ENCODE measurements at regions not wholly inside any gene's neighbourhood (a gene's known extent, or its start where the extent isn't known, plus 50 kb on each side); places are given as distances from the start of the nearest gene placed in this dataset.
A peak's percentile ranks its signal among the peaks of the same experiment; 100 is the strongest.
"Not testable (repeated sequence)": the region's sequence is repeated elsewhere in the genome, so short reads cannot be mapped to it uniquely, and the experiment has no call there.

GRCh38 chr2:106267997-106268396 lies 73.9 kb upstream of the UXS1 start:
- no peak for DNase-seq (ENCODE audit: low spot score)
- in situ Hi-C loops (cut with MboI; ENCODE audit: low pct_unique_long_range_greater_than_20kb, low sequenced_read_pairs, unreplicated experiment) = no loop called here
- no peak for TF ChIP-seq CTCF (IDR thresholded peaks at IDR 0.05; ENCODE audit: extremely low read depth, insufficient read depth, missing control alignments)

GRCh38 chr2:106261871-106262321 lies 67.8 kb upstream of the UXS1 start:
- DNase-seq (ENCODE audit: low spot score) = no peak
- no peak for TF ChIP-seq CTCF (IDR thresholded peaks at IDR 0.05; ENCODE audit: extremely low read depth, insufficient read depth, missing control alignments)
- in situ Hi-C loops (cut with MboI; ENCODE audit: low pct_unique_long_range_greater_than_20kb, low sequenced_read_pairs, unreplicated experiment) = no loop called here

- DNase-seq (ENCODE audit: low spot score); in situ Hi-C loops (cut with MboI; ENCODE audit: low pct_unique_long_range_greater_than_20kb, low sequenced_read_pairs, unreplicated experiment): not testable (repeated sequence)
Measured at GRCh38 chr2:106258859-106259258, 64.8 kb upstream of the UXS1 start.

GRCh38 chr2:106257830-106258229 lies 63.7 kb upstream of the UXS1 start:
- in situ Hi-C loops (cut with MboI; ENCODE audit: low pct_unique_long_range_greater_than_20kb, low sequenced_read_pairs, unreplicated experiment) = no loop called here
- TF ChIP-seq CTCF (IDR thresholded peaks at IDR 0.05; ENCODE audit: extremely low read depth, insufficient read depth, missing control alignments) = no peak
- DNase-seq (ENCODE audit: low spot score) = no peak

GRCh38 chr2:106257135-106257534 lies 63.0 kb upstream of the UXS1 start:
- DNase-seq (ENCODE audit: low spot score) = no peak
- TF ChIP-seq CTCF (IDR thresholded peaks at IDR 0.05; ENCODE audit: extremely low read depth, insufficient read depth, missing control alignments) = no peak
- in situ Hi-C loops (cut with MboI; ENCODE audit: low pct_unique_long_range_greater_than_20kb, low sequenced_read_pairs, unreplicated experiment) = no loop called here

- DNase-seq (ENCODE audit: low spot score); in situ Hi-C loops (cut with MboI; ENCODE audit: low pct_unique_long_range_greater_than_20kb, low sequenced_read_pairs, unreplicated experiment): not testable (repeated sequence)
Measured at GRCh38 chr2:106249157-106249828, 55.2 kb upstream of the UXS1 start.

GRCh38 chr2:106248548-106249151 lies 54.5 kb upstream of the UXS1 start:
- TF ChIP-seq CTCF (IDR thresholded peaks at IDR 0.05; ENCODE audit: extremely low read depth, insufficient read depth, missing control alignments) = peak; percentile 39

More at GRCh38 chr2:106248548-106249151, 54.5 kb upstream of the UXS1 start:
- in situ Hi-C loops (cut with MboI; ENCODE audit: low pct_unique_long_range_greater_than_20kb, low sequenced_read_pairs, unreplicated experiment); DNase-seq (ENCODE audit: low spot score): not testable (repeated sequence)
